SU-DHL-6 (cell line): ENCODE measurements at regions not wholly inside any gene's neighbourhood (a gene's known extent, or its start where the extent isn't known, plus 50 kb on each side); places are given as distances from the start of the nearest gene placed in this dataset.

Source experiments
- H2AFZ ChIP-seq: fragments of 200-600 bp; sonication (generic); 2 replicates; pipeline ENCODE4 v1.6.1; 2014; ENCODE audit warnings: low read depth, mild to moderate bottlenecking, moderate library complexity, mixed read lengths, antibody characterized with exemption, low read length; ENCODE audit not compliant: severe bottlenecking
- H3F3A ChIP-seq: fragments of 200-600 bp; shearing (Covaris generic); 2 replicates; pipeline ENCODE4 v1.6.0; 2016; ENCODE audit warnings: antibody characterized with exemption, mild to moderate bottlenecking; ENCODE audit not compliant: insufficient read depth
- H3K27ac ChIP-seq: fragments of 200-600 bp; sonication (generic); 2 replicates; pipeline ENCODE4 v1.5.1; 2016; ENCODE audit warnings: low read depth, mild to moderate bottlenecking, low read length, moderate library complexity, mixed read lengths
- H3K27me3 ChIP-seq: fragments of 200-600 bp; sonication (generic), shearing (Covaris generic); 2 replicates; pipeline ENCODE4 v1.6.0; 2014; ENCODE audit warnings: mild to moderate bottlenecking, low read length
- H3K36me3 ChIP-seq: fragments of 200-600 bp; sonication (generic); 2 replicates; pipeline ENCODE4 v1.6.1; 2014; ENCODE audit warnings: mild to moderate bottlenecking, low read length, mixed read lengths
- H3K4me2 ChIP-seq: fragments of 300-600, 200-600 bp; shearing (Covaris generic), sonication (generic); 2 replicates; pipeline ENCODE4 v1.6.0; 2014; ENCODE audit warnings: low read length, low read depth, mild to moderate bottlenecking; ENCODE audit not compliant: poor library complexity, severe bottlenecking
- H3K4me3 ChIP-seq: fragments of 200-600 bp; sonication (generic); 2 replicates; pipeline ENCODE4 v1.5.1; 2014; ENCODE audit warnings: antibody characterized with exemption, low read length, mild to moderate bottlenecking, mixed read lengths; ENCODE audit not compliant: insufficient read depth, poor library complexity, severe bottlenecking
- H3K79me2 ChIP-seq: fragments of 200-600 bp; sonication (generic); 2 replicates; pipeline ENCODE4 v1.6.1; 2014; ENCODE audit warnings: mild to moderate bottlenecking, low read length, moderate library complexity; ENCODE audit not compliant: insufficient read depth
- H3K9ac ChIP-seq: fragments of 200-600 bp; sonication (generic); 2 replicates; pipeline ENCODE4 v1.7.0; 2014; ENCODE audit warnings: mild to moderate bottlenecking, low read length
- H3K9me2 ChIP-seq: fragments of 200-600 bp; sonication (generic); replicated peaks from 2 replicates; pipeline ENCODE4 v1.6.1; 2014; ENCODE audit warnings: low read length; ENCODE audit not compliant: insufficient read depth
- H3K9me3 ChIP-seq: fragments of 200-600 bp; sonication (generic); 2 replicates; pipeline ENCODE4 v1.6.1; 2014; ENCODE audit warnings: low read length, mixed read lengths; ENCODE audit not compliant: insufficient read depth
- H4K20me1 ChIP-seq: fragments of 200-600 bp; sonication (generic); 2 replicates; pipeline ENCODE4 v1.6.1; 2014; ENCODE audit warnings: low read depth, mild to moderate bottlenecking, antibody characterized with exemption, low read length, moderate library complexity, mixed read lengths
- EZH2phosphoT487 ChIP-seq: fragments of 200-600 bp; sonication (generic), shearing (Covaris generic); conservative IDR thresholded peaks from 2 replicates; pipeline ENCODE4 v1.6.1; 2018; ENCODE audit warnings: mild to moderate bottlenecking, antibody characterized with exemption, low read length, moderate library complexity, mixed read lengths
- TF ChIP-seq, protein P1 (sequence below): fragments of 200-600 bp; sonication (generic); IDR thresholded peaks from one replicate; pipeline ENCODE4 v1.5.1; 2017; ENCODE audit warnings: antibody characterized with exemption, mild to moderate bottlenecking, low read length, moderate library complexity; ENCODE audit not compliant: insufficient read depth, poor library complexity, severe bottlenecking

DNA sequence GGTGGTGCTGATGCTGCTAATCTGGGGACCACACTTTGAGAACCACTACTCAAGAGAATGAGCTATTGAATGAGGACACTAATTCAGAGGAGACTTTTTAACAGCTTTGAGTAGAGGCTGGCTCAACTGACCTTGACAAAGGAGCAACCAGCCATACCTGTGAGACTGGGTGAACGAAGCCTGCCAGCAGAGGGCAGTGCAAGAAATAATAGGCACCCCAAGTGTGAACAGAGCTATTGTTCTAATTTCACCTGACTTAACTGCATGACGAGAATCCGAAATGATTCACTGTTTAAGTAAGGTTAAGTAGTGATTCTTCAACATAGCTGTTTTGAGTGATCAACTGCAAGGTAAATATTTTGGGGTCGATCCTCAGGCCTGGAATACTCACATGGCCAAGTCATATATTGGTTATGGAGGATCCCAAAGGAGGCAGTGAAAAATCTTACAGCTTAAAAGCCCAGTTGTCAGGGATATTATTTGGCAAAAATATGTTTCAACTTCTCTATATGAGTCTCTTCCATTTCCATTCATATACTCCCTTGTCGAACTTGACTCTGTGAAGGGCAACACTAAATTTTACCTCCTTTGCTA lies 550.5 kb upstream of the MARCKS start:
- no peak overlapping the region for H3K4me3 ChIP-seq
- H3K36me3 ChIP-seq, result no peaks in the 10 kb centered on the region
- H2AFZ ChIP-seq, result no peak overlapping the region
- no peak overlapping the region for H3K9ac ChIP-seq
- no peaks in the 10 kb centered on the region for H3K9me3 ChIP-seq
- no peak overlapping the region for H3K4me2 ChIP-seq
- no peak overlapping the region for H3K27ac ChIP-seq
- no peaks in the 10 kb centered on the region for H3F3A ChIP-seq
- H3K27me3 ChIP-seq, result no peaks in the 10 kb centered on the region
- H4K20me1 ChIP-seq, result no peaks in the 10 kb centered on the region
- H3K79me2 ChIP-seq, result no peaks in the 10 kb centered on the region
- no peaks in the 10 kb centered on the region for H3K9me2 ChIP-seq
- no peak for TF ChIP-seq EZH2phosphoT487
- TF ChIP-seq, protein P1, sequence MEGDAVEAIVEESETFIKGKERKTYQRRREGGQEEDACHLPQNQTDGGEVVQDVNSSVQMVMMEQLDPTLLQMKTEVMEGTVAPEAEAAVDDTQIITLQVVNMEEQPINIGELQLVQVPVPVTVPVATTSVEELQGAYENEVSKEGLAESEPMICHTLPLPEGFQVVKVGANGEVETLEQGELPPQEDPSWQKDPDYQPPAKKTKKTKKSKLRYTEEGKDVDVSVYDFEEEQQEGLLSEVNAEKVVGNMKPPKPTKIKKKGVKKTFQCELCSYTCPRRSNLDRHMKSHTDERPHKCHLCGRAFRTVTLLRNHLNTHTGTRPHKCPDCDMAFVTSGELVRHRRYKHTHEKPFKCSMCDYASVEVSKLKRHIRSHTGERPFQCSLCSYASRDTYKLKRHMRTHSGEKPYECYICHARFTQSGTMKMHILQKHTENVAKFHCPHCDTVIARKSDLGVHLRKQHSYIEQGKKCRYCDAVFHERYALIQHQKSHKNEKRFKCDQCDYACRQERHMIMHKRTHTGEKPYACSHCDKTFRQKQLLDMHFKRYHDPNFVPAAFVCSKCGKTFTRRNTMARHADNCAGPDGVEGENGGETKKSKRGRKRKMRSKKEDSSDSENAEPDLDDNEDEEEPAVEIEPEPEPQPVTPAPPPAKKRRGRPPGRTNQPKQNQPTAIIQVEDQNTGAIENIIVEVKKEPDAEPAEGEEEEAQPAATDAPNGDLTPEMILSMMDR, result peak; percentile 66

DNA sequence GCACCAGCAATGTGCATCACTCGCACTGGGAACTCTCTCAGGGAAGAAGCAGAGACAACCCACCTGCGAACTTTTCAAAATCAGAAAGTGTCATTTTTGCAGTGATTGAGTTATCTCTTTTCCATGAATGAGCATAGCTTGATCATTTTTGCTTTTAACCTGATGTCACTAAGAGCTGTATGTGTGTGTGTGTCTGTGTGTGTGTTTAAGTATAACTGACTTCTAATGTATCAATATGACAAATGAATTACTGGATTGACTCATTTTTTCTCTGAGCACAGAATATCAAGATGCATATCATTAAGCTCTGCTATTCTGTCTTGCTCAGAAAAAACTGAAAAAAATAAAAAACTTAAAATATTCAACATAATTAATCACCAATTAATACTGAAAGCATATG lies 548.9 kb upstream of the MARCKS start:
- no peaks in the 10 kb centered on the region for H3K79me2 ChIP-seq
- no peak for TF ChIP-seq EZH2phosphoT487
- TF ChIP-seq, protein P1, result no peak

DNA sequence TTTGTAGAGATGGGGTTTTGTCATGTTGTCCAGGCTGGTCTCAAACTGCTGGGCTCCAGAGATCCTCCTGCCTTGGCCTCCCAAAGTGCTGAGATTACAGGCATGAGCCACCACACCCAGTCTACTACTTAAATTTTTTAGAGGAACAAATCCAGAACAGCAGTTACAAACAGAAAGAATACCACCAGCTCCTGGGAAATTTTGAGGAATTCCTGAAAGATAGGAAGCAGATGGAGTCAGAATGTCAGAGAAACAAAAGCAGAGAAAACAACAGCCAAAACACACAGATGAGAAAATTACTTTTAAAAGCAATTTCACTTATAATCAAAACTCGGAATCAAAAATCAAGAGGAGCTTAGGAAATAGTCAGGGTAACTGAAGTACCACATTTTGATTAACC lies 543.3 kb upstream of the MARCKS start:
- H3K4me2 ChIP-seq, result no peak overlapping the region
- no peaks in the 10 kb centered on the region for H4K20me1 ChIP-seq
- H3F3A ChIP-seq, result no peaks in the 10 kb centered on the region
- H3K27ac ChIP-seq, result no peak overlapping the region
- H3K36me3 ChIP-seq, result no peaks in the 10 kb centered on the region
- H2AFZ ChIP-seq, result no peak overlapping the region
- H3K79me2 ChIP-seq, result no peaks in the 10 kb centered on the region
- H3K4me3 ChIP-seq, result no peak overlapping the region
- no peaks in the 10 kb centered on the region for H3K9me3 ChIP-seq
- TF ChIP-seq, protein P1, result no peak
- no peak for TF ChIP-seq EZH2phosphoT487
- H3K9ac ChIP-seq, result no peak overlapping the region
- no peaks in the 10 kb centered on the region for H3K9me2 ChIP-seq
- no peaks in the 10 kb centered on the region for H3K27me3 ChIP-seq

More for the DNA sequence above, 548.9 kb upstream of the MARCKS start:
- H2AFZ ChIP-seq, result no peak overlapping the region
- no peak overlapping the region for H3K4me3 ChIP-seq
- H3K27ac ChIP-seq, result no peak overlapping the region
- no peak overlapping the region for H3K4me2 ChIP-seq
- H3K36me3 ChIP-seq, result no peaks in the 10 kb centered on the region
- no peaks in the 10 kb centered on the region for H4K20me1 ChIP-seq
- no peaks in the 10 kb centered on the region for H3F3A ChIP-seq
- no peak overlapping the region for H3K9ac ChIP-seq
- H3K27me3 ChIP-seq, result no peaks in the 10 kb centered on the region
- no peaks in the 10 kb centered on the region for H3K9me2 ChIP-seq
- H3K9me3 ChIP-seq, result no peaks in the 10 kb centered on the region
